GM19035 (cell line): ENCODE measurements at regions not wholly inside any gene's neighbourhood (a gene's known extent, or its start where the extent isn't known, plus 50 kb on each side); places are given as distances from the start of the nearest gene placed in this dataset.
"Not testable (repeated sequence)": the region's sequence is repeated elsewhere in the genome, so short reads cannot be mapped to it uniquely, and the experiment has no call there.

ENCODE experiments used
- ATAC-seq: cut with Tn5 transposase; IDR thresholded peaks from one replicate; pipeline ENCODE4 v1.9.1; 2021; ENCODE audit not compliant: unreplicated experiment

DNA sequence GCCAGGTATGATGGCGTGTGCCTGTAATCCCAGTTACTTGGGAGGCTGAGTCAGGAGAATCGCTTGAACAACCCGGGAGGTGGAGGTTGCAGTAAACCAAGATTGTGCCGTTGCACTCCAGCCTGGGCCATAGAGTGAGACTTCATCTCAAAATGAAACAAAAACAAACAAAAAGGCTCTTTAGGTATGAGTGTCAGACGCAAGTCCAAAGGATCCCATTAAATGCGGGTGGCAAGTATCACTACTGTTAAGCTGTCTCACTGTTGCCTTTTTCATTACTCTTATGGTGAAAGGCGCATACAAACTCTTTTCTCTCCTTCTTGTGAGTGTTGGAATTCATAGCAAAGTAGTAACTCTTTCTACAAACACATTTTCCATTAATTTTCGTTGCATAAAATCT is 688.5 kb upstream of the CHD1 start:
- ATAC-seq = no peak

DNA sequence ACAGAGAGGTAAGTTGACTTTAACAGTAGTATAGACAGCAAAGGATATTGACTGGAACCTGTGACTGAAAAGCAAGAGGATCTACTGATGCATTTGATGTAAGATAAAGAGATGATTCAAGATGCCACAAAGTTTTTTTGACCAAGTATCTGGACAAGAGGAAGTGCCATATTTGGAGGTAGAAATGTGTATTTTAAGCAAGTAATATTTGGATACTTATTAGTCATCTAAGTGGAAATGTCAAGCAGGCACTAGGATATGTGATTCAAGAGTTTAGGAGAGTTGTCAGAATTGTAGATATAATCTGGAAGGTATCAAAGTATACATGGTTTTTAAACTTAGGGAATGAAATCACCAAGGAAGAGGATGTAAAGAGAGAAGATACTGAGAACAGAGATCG is 686.1 kb upstream of the CHD1 start:
- ATAC-seq = no peak

DNA sequence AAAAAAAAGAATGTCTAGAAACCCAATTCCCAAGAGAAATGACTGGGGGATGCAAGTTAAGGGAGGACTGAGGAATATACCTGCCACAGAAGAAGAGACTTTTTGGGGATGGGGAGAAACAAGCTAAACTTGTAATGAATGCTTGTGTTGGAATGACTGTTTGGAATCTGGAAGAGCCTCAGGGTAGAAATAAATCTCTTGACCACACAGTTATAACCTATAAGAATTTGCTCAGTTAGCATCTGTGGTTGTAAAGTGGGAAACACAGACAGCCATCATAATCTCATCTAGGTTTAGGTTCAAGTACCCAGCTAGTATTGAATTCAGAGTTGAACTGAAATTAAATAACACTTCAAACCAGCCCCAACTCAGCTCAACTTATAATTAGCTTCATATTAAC is 678.3 kb upstream of the CHD1 start:
- ATAC-seq = no peak

DNA sequence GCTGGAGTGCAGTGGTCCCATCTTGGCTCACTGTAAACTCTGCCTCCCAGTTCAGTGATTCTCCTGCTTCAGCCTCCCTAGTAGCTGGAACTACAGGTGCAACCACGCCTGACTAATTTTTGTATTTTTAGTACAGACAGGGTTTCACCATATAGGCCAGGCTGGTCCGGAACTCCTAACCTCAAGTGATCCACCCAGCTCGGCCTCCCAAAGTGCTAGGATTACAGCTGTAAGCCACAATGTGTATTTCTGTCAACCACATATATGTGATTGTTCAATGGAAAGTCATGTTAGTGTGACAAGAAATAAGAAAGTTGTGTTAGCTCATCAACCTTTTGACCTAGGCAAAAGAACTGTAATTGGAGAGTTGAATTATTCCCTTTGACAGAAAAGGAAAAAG is 677.1 kb upstream of the CHD1 start:
- ATAC-seq = no peak

DNA sequence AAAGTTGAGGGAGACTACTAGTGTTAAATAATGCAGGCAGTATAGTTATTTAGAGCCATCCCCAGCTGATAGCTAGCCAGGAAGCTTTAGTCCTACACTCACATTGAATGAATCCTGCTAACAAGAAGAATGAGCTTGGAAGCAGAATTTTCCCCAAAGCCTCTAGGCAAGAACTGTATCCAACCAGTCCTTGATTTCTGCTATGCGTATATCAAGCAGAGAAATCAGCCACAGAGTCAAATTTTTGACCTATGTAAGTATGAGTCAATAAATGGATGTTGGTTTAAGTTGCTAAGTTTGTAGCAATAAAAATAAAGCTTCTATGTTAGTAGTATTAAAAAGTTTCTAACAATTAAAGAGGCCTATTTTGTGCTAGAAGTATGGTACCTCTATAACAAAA is 672.1 kb upstream of the CHD1 start:
- no peak for ATAC-seq

DNA sequence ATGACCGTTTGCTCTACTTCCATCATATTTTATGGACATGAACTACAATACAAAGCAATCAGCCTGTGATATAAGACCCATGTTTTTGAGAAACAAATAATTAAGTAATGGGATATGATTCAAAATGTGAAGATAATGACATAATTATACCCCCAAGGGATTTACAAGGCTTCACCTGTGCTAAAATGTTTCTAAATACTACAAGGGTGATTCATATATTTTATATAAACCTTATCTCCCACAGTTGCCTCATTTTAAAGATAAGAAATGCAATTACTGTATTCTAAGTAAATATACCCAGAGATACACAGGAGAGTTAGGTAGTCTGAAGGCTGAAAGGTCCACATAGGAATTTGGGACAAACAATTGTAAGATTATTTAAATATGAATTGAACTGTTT is 662.0 kb upstream of the CHD1 start:
- no peak for ATAC-seq

DNA sequence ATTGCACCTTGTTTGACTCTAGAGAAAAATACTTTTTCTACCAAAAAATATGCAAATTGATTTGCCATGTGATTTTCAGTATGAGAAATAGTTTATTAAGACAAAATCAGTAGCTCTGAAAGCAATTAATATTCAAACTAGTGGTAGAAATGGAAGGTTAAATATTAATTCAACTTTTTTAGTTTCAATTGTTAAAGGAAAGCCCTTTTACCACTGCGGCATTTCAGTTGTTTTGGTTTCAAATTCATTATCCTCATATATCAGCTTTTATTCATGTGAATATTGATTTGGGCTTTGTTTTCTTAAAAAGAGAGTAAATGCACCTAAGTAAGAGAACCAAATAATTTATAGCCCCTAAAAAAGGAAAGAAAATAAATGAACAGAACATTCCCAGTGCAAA is 660.6 kb upstream of the CHD1 start:
- ATAC-seq = no peak

DNA sequence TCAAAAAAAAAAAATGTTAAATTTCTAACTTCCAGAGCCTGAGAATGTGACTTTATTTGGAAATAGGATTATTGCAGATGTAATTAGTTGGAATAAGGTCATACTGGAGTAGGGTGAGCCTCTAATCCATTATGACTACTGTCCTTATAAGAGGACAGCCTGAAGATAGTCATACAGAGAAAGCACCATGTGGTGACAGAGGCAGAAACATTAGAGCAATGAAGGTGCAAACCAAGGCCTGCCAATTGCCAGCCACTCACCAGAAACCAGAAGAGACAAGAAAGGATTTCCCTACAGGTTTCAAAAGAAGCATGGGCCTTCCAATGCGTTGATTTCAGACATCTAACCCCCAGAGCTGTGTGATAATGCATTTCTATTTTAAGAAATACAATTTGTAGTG is 659.2 kb upstream of the CHD1 start:
- no peak for ATAC-seq

DNA sequence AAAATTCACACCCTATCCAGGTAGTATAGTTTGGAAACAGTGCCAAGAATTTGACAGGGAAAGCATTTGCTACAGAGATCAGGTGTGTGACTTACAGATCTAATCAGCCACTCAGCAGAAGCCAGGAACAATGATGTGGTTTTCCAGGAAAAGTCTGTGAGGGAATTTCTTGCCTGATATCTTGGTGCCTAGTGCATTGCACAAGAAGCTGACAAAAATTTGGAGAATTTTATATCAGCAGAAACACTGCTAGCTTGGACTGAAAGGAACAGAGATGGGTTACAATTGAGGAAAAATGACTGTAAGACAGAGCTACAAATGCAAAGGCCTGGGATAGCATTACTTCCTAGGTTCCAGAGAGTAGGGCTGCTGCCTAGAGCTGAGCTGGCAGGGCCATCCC is 658.1 kb upstream of the CHD1 start:
- no peak for ATAC-seq

DNA sequence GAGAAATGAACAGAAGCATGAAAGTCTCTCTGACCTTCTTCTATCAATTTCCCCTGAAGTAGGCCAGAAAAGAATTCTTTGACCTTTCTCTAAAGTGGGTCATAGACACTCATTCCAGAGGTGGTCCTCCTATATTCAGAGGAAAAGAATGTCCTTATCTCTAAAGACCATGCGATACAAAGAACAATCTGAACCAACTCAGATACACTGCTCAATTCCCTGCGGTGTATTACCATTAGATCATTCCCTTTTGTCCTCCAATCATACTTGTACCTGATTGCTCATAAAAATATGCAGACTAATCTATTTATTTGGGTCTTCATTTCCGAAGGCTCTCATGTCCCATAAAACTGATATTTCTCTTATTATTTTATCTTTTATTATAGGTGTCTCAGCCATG is 652.4 kb upstream of the CHD1 start:
- not testable (repeated sequence) for ATAC-seq

DNA sequence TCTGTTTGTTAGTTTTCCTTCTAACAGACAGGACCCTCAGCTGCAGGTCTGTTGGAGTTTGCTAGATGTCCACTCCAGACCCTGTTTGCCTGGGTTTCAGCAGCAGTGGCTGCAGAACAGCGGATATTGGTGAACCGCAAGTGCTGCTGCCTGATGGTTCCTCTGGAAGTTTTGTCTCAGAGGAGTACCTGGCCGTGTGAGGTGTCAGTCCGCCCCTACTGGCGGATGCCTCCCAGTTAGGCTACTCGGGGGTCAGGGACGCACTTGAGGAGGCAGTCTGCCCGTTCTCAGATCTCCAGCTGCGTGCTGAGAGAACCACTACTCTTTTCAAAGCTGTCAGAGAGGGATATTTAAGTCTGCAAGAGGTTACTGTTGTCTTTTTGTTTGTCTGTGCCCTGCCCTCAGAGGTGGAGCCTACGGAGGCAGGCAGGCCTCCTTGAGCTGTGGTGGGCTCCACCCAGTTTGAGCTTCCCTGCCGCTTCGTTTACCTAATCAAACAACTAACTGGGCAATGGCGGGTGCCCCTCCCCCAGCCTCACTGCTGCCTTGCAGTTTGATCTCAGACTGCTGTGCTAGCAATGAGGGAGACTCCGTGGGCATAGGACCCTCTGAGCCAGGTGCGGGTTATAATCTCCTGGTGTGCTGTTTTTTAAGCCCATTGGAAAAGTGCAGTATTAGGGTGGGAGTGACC is 634.3 kb upstream of the CHD1 start:
- ATAC-seq = not testable (repeated sequence)

DNA sequence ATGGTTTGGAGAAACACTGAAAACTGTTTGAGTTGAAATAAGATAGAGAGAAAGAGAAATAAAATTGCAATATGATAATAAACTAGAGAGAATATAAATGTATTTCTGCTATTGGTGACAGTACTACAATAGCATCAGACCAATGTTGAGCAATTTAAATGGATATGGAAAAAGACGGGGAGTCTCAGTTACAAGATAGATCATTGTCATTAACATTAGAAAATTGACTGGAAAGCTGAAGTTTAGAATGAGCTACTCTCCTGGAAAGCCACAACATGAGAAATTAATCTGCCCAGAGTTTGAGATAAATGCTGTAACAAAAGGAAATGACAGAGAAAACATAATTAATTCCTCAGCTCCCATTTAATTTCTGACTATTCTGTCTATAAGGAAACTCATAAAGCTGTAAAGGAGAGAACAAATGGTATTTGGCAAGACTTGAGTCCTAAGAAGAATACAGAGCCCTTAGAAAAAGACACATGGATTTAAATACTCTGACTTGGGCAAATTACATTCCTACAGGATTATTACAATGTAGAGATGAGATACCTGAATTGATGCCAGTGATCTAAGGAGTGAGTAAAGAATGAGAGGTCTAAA is 624.5 kb upstream of the CHD1 start:
- no peak for ATAC-seq

DNA sequence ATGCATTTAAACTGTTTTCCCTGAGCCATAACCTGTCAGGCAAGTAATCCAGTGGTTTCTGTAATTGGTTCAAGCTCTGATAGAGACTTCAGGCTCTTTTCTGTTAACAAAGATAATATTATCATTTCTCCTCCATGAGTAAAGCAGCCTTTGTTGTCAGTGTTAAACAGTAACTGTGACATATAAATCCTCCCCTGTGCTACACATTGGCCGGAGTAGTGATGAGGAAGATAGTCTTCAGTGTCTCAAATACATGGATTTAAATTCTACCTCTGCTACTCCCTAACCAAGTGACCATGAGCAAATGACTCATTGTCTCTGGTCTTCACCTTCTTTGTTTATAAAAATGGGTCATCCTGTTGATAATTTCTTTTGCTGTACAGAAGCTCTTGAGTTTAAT is 615.5 kb upstream of the CHD1 start:
- no peak for ATAC-seq

DNA sequence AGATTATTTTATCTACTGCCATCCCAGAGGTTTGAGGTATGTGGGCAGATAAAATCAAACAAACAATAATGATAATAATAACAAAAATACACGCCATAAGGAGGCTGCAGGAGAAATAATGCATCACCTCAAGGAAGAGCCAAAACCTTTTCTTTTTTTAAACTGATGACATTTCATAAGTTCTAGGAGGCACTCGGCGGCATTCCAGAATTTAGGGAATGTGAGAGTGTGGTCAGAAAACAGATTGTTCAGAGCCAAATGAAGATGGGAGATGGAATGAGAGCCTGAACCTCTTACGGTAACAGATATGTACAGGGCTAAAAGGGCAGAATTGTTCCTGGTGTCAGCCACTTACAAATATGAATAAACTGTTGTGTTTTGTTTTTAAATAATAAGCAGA is 615.0 kb upstream of the CHD1 start:
- ATAC-seq = no peak

DNA sequence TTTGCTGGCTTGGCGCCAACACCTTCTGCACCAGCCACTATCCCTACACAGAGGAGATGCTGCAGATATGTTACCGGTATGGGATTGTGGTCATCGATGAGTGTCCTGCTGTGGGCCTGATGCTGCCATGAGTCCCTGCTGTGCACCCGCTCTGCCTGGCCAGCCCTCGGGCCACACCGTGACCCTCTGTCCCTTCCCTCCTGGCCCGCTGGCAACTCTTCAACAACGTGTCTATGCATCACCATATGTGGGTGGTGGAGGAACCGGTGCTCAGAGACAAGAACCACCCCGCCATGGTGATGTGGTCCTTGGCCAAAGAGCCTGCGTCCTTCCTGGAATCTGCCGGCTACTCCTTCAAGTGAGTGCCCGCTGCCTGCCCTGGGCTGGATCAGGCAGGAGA is 605.4 kb upstream of the CHD1 start:
- not testable (repeated sequence) for ATAC-seq

DNA sequence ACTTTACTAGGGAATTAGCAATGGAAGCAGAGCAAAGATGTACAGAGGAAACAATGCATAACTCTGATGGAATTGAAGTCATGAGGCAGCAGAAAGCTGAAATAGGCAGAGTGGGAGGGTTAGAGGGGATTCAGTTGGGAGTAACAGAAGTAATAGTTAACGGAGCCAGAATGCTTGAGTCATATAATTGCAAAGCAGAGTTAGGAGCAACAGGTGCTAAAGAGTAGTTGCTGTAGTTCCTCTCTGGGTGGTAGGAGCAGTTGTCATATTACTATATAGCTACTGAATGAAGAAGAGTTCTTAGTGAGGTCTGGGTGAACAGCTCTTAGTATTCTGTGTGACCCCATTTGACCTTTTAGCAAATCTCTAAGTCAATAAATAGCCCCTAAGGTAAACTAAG is 592.9 kb upstream of the CHD1 start:
- ATAC-seq = not testable (repeated sequence)

DNA sequence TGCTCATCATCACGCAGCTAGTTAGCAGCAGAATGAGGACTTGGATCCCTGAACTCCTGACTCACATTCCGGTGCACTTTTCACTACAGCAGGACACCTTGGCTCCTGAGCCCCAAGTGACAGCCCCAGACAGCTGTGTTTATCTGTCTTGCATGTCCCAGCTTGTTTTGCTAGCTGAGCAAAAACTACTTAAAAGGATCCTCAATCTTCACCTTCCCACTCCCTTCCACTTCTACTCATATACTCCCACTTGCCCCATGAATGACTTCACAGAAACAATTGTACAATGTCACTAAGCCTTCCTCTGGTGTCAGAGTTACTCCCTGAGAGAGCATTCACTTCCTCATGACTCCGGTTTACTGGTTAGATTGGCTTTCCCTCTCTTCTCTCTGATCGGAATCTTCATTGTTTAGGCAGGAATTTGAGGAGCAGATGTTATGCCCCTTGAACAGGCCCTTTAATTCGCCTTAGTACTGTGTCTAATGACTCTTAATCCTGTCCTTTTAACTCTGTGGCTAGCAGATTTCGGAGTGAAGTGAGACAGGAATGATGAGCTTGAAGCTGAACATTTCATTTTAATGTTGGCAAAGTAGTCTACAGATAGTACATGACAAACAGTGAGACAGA is 587.2 kb upstream of the CHD1 start:
- ATAC-seq = not testable (repeated sequence)

DNA sequence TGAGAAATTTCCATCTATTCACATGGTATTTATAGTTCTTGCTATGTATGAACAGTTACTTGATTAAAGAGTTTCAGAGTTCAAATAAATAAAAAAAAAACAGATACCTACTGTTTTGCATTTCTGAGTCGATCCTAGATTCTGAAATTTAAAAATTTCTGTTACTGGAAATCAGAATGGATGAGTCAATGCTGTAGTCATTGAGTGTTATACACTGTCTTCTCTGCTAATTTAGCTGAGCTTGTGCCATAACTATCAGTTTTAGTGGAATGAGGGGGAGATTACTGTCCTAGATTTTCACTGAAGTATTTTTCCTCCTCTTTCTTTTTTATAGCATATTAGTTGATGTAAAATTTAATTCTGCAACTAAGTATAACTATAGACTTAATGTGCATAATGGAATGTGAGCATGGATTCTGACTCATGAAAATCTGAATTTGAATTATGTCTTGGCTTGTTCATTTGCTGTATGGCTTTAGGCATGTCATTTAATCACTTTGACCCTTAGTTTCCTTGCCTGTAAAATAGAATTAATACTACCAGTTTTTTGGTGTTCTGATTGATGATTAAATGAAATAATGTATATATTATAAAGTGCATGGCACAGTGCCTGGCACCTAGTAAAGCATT is 581.5 kb upstream of the CHD1 start:
- not testable (repeated sequence) for ATAC-seq

DNA sequence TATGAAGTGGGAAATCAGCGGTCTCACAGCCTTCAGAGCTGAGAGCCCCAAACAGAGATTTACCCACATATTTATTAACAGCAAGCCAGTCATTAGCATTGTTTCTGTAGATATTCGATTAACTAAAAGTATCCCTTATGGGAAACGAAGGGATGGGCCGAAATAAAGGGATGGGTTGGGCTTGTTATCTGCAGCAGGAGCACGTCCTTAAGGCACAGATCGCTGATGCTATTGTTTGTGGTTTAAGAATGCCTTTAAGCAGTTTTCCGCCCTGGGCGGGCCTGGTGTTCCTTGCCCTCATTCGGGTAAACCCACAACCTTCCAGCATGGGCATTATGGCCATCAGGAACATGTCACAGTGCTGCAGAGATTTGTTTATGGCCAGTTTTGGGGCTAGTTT is 580.3 kb upstream of the CHD1 start:
- not testable (repeated sequence) for ATAC-seq

DNA sequence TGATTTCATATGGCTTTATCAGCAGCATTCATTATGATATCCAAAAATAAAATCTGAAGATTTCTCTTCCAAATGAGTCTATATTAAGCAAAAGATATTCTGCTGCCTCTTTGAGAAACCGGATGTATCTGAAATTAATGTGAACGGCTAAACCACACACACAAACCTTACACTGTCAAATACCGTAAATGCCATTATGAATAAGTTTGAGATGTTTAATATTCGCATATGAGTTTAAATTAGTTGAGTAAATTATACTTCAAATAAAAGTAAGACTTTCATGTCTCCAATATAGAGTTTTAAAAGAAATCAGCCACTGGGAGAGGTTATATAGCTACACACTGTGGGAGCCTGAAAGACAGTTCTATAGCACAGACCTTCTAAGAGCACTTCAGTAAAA is 566.6 kb upstream of the CHD1 start:
- not testable (repeated sequence) for ATAC-seq

DNA sequence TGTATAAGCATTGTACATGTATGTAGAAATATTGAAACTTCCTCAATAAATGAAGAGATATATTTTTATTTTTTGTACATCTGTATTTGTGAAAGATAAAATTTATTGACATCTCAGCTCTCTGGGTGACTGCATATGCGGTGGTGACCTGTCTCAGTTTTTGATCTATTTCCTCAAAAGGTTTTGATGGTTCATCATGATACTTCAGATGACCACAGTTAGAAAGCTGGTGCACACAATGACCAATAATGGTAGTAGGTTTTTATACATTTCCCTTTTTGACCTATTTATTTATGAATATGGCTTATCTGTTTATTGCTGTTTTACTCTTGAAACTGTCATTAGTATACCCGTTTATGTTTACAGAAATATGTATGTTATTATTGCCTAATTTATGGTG is 549.6 kb upstream of the CHD1 start:
- not testable (repeated sequence) for ATAC-seq

DNA sequence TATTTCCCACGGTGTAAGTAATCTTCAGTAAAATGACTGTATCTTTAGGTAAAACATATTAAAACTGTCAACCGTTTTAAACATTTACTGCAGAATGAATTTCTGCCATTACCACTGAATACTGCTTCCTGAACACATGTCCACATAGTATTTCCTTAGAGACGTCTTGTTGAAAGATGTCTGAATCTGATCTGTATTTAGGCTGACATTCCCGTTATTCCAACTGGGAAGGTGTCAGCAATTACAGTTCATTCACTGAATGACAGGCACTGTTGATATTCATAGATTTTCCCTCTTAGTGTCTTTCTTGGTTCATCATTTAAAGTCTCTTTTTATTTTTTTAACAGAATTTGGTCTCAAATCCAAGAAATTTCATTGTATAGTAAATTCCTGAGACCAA is 544.5 kb upstream of the CHD1 start:
- not testable (repeated sequence) for ATAC-seq
